ENCODE measurements at regions not wholly inside any gene's neighbourhood (a gene's known extent, or its start where the extent isn't known, plus 50 kb on each side); places are given as distances from the start of the nearest gene placed in this dataset.

GRCh38 chrX:25300994-25301393 lies 285.2 kb upstream of the ARX start:
- TF ChIP-seq POLR2A (IDR thresholded peaks at IDR 0.05), result no peak
- no peak for TF ChIP-seq CTCF (IDR thresholded peaks at IDR 0.05)
